ENCODE measurements at regions not wholly inside any gene's neighbourhood (a gene's known extent, or its start where the extent isn't known, plus 50 kb on each side); places are given as distances from the start of the nearest gene placed in this dataset.

- no peak overlapping the region for H3K18ac ChIP-seq (ENCODE audit: extremely low read depth, low read length)
- H3K56ac ChIP-seq (replicated peaks; ENCODE audit: insufficient read length, low read depth, low read length) = no peak overlapping the region
- H4K8ac ChIP-seq (ENCODE audit: extremely low read depth, insufficient read depth, low read length) = no peak overlapping the region
- no peak overlapping the region for H3K23ac ChIP-seq (ENCODE audit: insufficient read length)
- no peak overlapping the region for H2AK5ac ChIP-seq (ENCODE audit: low read depth, low read length)
- ChIA-PET CTCF (ENCODE audit: partially characterized antibody) (interaction anchor here (1.0 to 1.1 kb wide), 2 partner anchors 23 to 43 kb away, joined by 3 read pairs; no protein-coding TSS in a partner anchor), POLR2A (ENCODE audit: partially characterized antibody) (interaction anchor here (1.0 kb wide), 1 partner anchor 80 kb away, joined by 3 read pairs; no protein-coding TSS in a partner anchor)
- no peak overlapping the region for H2BK120ac ChIP-seq (replicated peaks; ENCODE audit: low read depth, low read length)
- H3K9ac ChIP-seq (replicated peaks in 1 of 4; ENCODE audit: extremely low read depth in 1 of 4, low read depth in 3 of 4, low read length in 3 of 4) = no peak overlapping the region
- H3K4me1 ChIP-seq (replicated peaks in 1 of 4; ENCODE audit: control insufficient read depth in 3 of 4, insufficient read depth in 4 of 4, low read length in 3 of 4) = no peaks in the 10 kb centered on the region
- H3K14ac ChIP-seq (ENCODE audit: insufficient read length) = no peak overlapping the region
- DNase-seq (ENCODE audit: low read depth in 1 of 2, low spot score in 2 of 2) = no peak
- no peak overlapping the region for H4K91ac ChIP-seq (replicated peaks; ENCODE audit: insufficient read length, low read length)
- H3K4ac ChIP-seq (replicated peaks; ENCODE audit: insufficient read length, low read depth, low read length) = no peak overlapping the region
- no peaks in the 10 kb centered on the region for H3K9me3 ChIP-seq (ENCODE audit: insufficient read depth in 2 of 2, low read depth in 1 of 2, low read length in 1 of 2)
- no peaks in the 10 kb centered on the region for H3K79me1 ChIP-seq (ENCODE audit: low read depth, low read length)
- H4K20me1 ChIP-seq (replicated peaks in 1 of 2; ENCODE audit: control insufficient read depth in 1 of 2, insufficient read depth in 2 of 2, low read length in 2 of 2) = no peaks in the 10 kb centered on the region
- H3K4me2 ChIP-seq (ENCODE audit: insufficient read depth in 1 of 2, low read depth in 2 of 2, low read length in 2 of 2) = no peak overlapping the region
- H2AFZ ChIP-seq (ENCODE audit: low read length) = no peak overlapping the region
- WGBS, 2 experiments (ENCODE audit: extremely low coverage in 1 of 2, insufficient coverage in 1 of 2, insufficient read length in 1 of 2, insufficient replicate concordance in 2 of 2, low coverage in 1 of 2, low lambda C conversion rate in 2 of 2, missing lambda C conversion rate in 1 of 2) = 90% methylated on average over 11 of the region's 11 CpGs; no CpG with 5 or more reads in 1 of the 2 experiments
- no peaks in the 10 kb centered on the region for H3K79me2 ChIP-seq (ENCODE audit: control insufficient read depth in 1 of 2, insufficient read depth in 2 of 2, low read length in 2 of 2)
- no peak overlapping the region for H2BK20ac ChIP-seq (ENCODE audit: low read length)
- H3K27ac ChIP-seq (ENCODE audit: low read depth, low read length) = no peak overlapping the region
- no peak overlapping the region for H2BK5ac ChIP-seq (ENCODE audit: low read depth, low read length)
- H2BK12ac ChIP-seq (ENCODE audit: low read depth, low read length) = no peak overlapping the region
- FAIRE-seq = no peak
- H4K5ac ChIP-seq (ENCODE audit: insufficient read length, low read depth, low read length) = no peak overlapping the region
- H3K4me3 ChIP-seq (ENCODE audit: extremely low read depth in 1 of 4, insufficient read depth in 2 of 4, low read depth in 3 of 4, low read length in 4 of 4) = no peak overlapping the region
- no peaks in the 10 kb centered on the region for H3K23me2 ChIP-seq (ENCODE audit: low read depth, low read length)
- no peak overlapping the region for H2BK15ac ChIP-seq (ENCODE audit: low read length)
- H3K36me3 ChIP-seq (ENCODE audit: control insufficient read depth in 2 of 4, insufficient read depth in 4 of 4, low read length in 3 of 4) = no peaks in the 10 kb centered on the region
- no peaks in the 10 kb centered on the region for H3K27me3 ChIP-seq (replicated peaks in 1 of 4; ENCODE audit: control insufficient read depth in 3 of 4, extremely low read depth in 1 of 4, insufficient read depth in 3 of 4, low read length in 3 of 4)
- TF ChIP-seq EP300 (IDR thresholded peaks at IDR 0.05; ENCODE audit: borderline replicate concordance in 1 of 2, low read depth in 2 of 2, low read length in 2 of 2) (no peak), SRF (IDR thresholded peaks at IDR 0.05; ENCODE audit: low read depth, low read length) (no peak), KDM4A (IDR thresholded peaks at IDR 0.05; ENCODE audit: low read depth, low read length, severe bottlenecking) (no peak), CTBP2 (IDR thresholded peaks at IDR 0.05; ENCODE audit: borderline replicate concordance, insufficient read depth, insufficient read length, low read length) (no peak), RBBP5 (IDR thresholded peaks at IDR 0.05; ENCODE audit: borderline replicate concordance, low read depth, low read length) (no peak), CHD1 (IDR thresholded peaks at IDR 0.05; ENCODE audit: low read depth, low read length) (no peak), BACH1 (IDR thresholded peaks at IDR 0.05; ENCODE audit: low read length) (no peak), ASH2L (IDR thresholded peaks at IDR 0.05; ENCODE audit: low read length) (no peak), CBX8 (IDR thresholded peaks at IDR 0.05; ENCODE audit: borderline replicate concordance, low read depth, low read length) (no peak), CEBPB (IDR thresholded peaks at IDR 0.05; ENCODE audit: low read depth, low read length) (no peak), EGR1 (IDR thresholded peaks at IDR 0.05; ENCODE audit: borderline replicate concordance, low read depth, low read length) (no peak), RAD21 (IDR thresholded peaks at IDR 0.05 in 1 of 2, conservative IDR thresholded peaks at IDR 0.05 in 1 of 2; ENCODE audit: low read depth in 2 of 2, low read length in 2 of 2) (no peak)
Measured at GRCh38 chr9:96150324-96151227, 151.4 kb downstream of the HSD17B3 start.
